ENCODE measurements at regions not wholly inside any gene's neighbourhood (a gene's known extent, or its start where the extent isn't known, plus 50 kb on each side); places are given as distances from the start of the nearest gene placed in this dataset.

- TF ChIP-seq RAD21 (conservative IDR thresholded peaks at IDR 0.05), result no peak
- TF ChIP-seq EP300 (conservative IDR thresholded peaks at IDR 0.05; ENCODE audit: poor library complexity, severe bottlenecking), result no peak
- TF ChIP-seq CTCF (IDR thresholded peaks at IDR 0.05; ENCODE audit: poor library complexity, severe bottlenecking), result no peak
Measured at GRCh38 chr18:78913395-78913794, 66.2 kb upstream of the SALL3 start.
